Esophagus squamous epithelium (tissue), 5 donors: ENCODE measurements at regions not wholly inside any gene's neighbourhood (a gene's known extent, or its start where the extent isn't known, plus 50 kb on each side); places are given as distances from the start of the nearest gene placed in this dataset.

Experiments used
- DNase-seq: peaks from one replicate; lab custom pipeline; 2025; lab: John Stamatoyannopoulos, UW
- H3K27ac ChIP-seq, 4 donors: fragments of 200-600 bp; sonication (generic); one replicate each; pipeline ENCODE4 v1.5.1; 2016 to 2019; ENCODE audit warnings: mild to moderate bottlenecking in 1 of 4
- H3K27me3 ChIP-seq, 4 donors: fragments of 200-600 bp; sonication (generic); 1 replicate in 3 of 4; 2 replicates in 1 of 4; pipeline versions ENCODE4 v1.5.1 to v1.6.0; 2017 to 2021; ENCODE audit warnings: antibody characterized with exemption in 1 of 4
- H3K36me3 ChIP-seq, 3 donors: fragments of 200-600 bp; sonication (generic); one replicate each; pipeline ENCODE4 v1.5.1; 2016 to 2019
- H3K4me1 ChIP-seq, 3 donors: fragments of 200-600 bp; sonication (generic); one replicate each; pipeline ENCODE4 v1.5.1; 2017 to 2019
- H3K4me3 ChIP-seq, 4 donors: fragments of 200-600 bp; sonication (generic); 1 replicate in 3 of 4; 2 replicates in 1 of 4; pipeline ENCODE4 v1.5.1; 2016 to 2019; ENCODE audit warnings: mild to moderate bottlenecking in 2 of 4, moderate library complexity in 1 of 4
- H3K9me3 ChIP-seq, 3 donors: fragments of 200-600 bp; sonication (generic); one replicate each; pipeline ENCODE4 v1.5.1; 2016 to 2019
- CTCF ChIP-seq, 6 experiments: fragments of 450-650 bp in 4 of 6; fragments of 200-600 bp in 2 of 6; sonication (generic) in 2 of 6; IDR thresholded peaks; one replicate each; pipeline ENCODE4 v1.5.1; 2016 to 2019; ENCODE audit warnings: antibody characterized with exemption in 6 of 6, mild to moderate bottlenecking in 4 of 6, moderate library complexity in 4 of 6
- POLR2A ChIP-seq, 4 donors: fragments of 450-650 bp; IDR thresholded peaks; one replicate each; pipeline ENCODE4 v1.6.1; 2017; ENCODE audit warnings: antibody characterized with exemption in 4 of 4, mild to moderate bottlenecking in 4 of 4, moderate library complexity in 3 of 4
- WGBS, 2 donors: methylation state at CpG; one replicate each; pipeline ENCODE4 v1.1.5; 2018; 5-methylcytosine and 5-hydroxymethylcytosine counted together
- intact Hi-C: fragments of 100-400 bp; cut with DNase I; formaldehyde crosslinking; loops from one replicate; pipeline ENCODE4 v1.15.0; 2022
- donor health status: DM: yes; HTN: yes; CAD: no.

- 92 to 100% methylated on average over 1 of the region's 1 CpG for WGBS, 2 donors
- DNase-seq: no peak
- intact Hi-C loops: no loop called here
- Histone ChIP-seq H3K9me3 (peaks cover 0 to 8% (median 0%) of the 10 kb centered on the region in 3 donors), H3K27me3 (no peaks in the 10 kb centered on the region), H3K27ac (no peak overlapping the region), H3K36me3 (no peaks in the 10 kb centered on the region), H3K4me3 (no peak overlapping the region), H3K4me1 (no peaks in the 10 kb centered on the region)
- no peak for TF ChIP-seq POLR2A (IDR thresholded peaks at IDR 0.05)
- TF ChIP-seq CTCF (IDR thresholded peaks at IDR 0.05): no peak
Observed at GRCh38 chr7:41760293-41760692, 57.4 kb upstream of the INHBA start.

GRCh38 chr7:41758321-41758720, 55.4 kb upstream of the INHBA start:
- no peak for TF ChIP-seq CTCF (IDR thresholded peaks at IDR 0.05)
- TF ChIP-seq POLR2A (IDR thresholded peaks at IDR 0.05): no peak
- Histone ChIP-seq H3K27ac (no peak overlapping the region), H3K9me3 (peaks cover 0 to 8% (median 0%) of the 10 kb centered on the region in 3 donors), H3K36me3 (no peaks in the 10 kb centered on the region), H3K4me3 (no peak overlapping the region), H3K4me1 (no peaks in the 10 kb centered on the region), H3K27me3 (no peaks in the 10 kb centered on the region)
- intact Hi-C loops: no loop called here
- DNase-seq: no peak
- WGBS, 2 donors: 67 to 82% methylated on average over 3 of the region's 3 CpGs

- Histone ChIP-seq H3K9me3 (peaks cover 0 to 8% (median 0%) of the 10 kb centered on the region in 3 donors), H3K27ac (no peak overlapping the region), H3K36me3 (no peaks in the 10 kb centered on the region), H3K4me1 (no peaks in the 10 kb centered on the region), H3K27me3 (no peaks in the 10 kb centered on the region), H3K4me3 (no peak overlapping the region)
- WGBS, 2 donors: 52 to 59% methylated on average over 3 of the region's 3 CpGs
- no peak for DNase-seq
- intact Hi-C loops: no loop called here
- TF ChIP-seq CTCF (IDR thresholded peaks at IDR 0.05): no peak
- TF ChIP-seq POLR2A (IDR thresholded peaks at IDR 0.05): no peak
Observed at GRCh38 chr7:41756650-41757182, 53.8 kb upstream of the INHBA start.

- intact Hi-C loops: no loop called here
- Histone ChIP-seq H3K27ac (no peak overlapping the region), H3K4me3 (no peak overlapping the region), H3K27me3 (no peaks in the 10 kb centered on the region), H3K9me3 (peaks cover 0 to 8% (median 0%) of the 10 kb centered on the region in 3 donors), H3K36me3 (no peaks in the 10 kb centered on the region), H3K4me1 (no peaks in the 10 kb centered on the region)
- 59 to 75% methylated on average over 1 of the region's 1 CpG for WGBS, 2 donors
- DNase-seq: no peak
- TF ChIP-seq POLR2A (IDR thresholded peaks at IDR 0.05): no peak
Observed at GRCh38 chr7:41755096-41755495, 52.2 kb upstream of the INHBA start.

GRCh38 chr7:41754046-41754445, 51.2 kb upstream of the INHBA start:
- intact Hi-C loops: no loop called here
- H3K36me3 ChIP-seq: no peaks in the 10 kb centered on the region
- TF ChIP-seq CTCF (IDR thresholded peaks at IDR 0.05) (no peak), POLR2A (IDR thresholded peaks at IDR 0.05) (no peak)

More at GRCh38 chr7:41754046-41754445, 51.2 kb upstream of the INHBA start:
- no peak for DNase-seq
- peaks cover 0 to 8% (median 0%) of the 10 kb centered on the region in 3 donors for H3K9me3 ChIP-seq
- H3K4me1 ChIP-seq: no peaks in the 10 kb centered on the region
- no peak overlapping the region for H3K4me3 ChIP-seq
- H3K27me3 ChIP-seq: no peaks in the 10 kb centered on the region
- no peak overlapping the region for H3K27ac ChIP-seq
